OCI-LY1 (cell line): ENCODE measurements at regions not wholly inside any gene's neighbourhood (a gene's known extent, or its start where the extent isn't known, plus 50 kb on each side); places are given as distances from the start of the nearest gene placed in this dataset.
"Not testable (repeated sequence)": the region's sequence is repeated elsewhere in the genome, so short reads cannot be mapped to it uniquely, and the experiment has no call there.

ENCODE experiments used
- CTCF ChIP-seq: fragments of 200-600 bp; sonication (generic), shearing (Covaris generic); IDR thresholded peaks from 2 replicates; pipeline ENCODE4 v1.5.1; 2017; ENCODE audit warnings: mild to moderate bottlenecking, antibody characterized with exemption, low read length, moderate library complexity, mixed read lengths
- EZH2 ChIP-seq: fragments of 200-600 bp; sonication (generic), shearing (Covaris generic); IDR thresholded peaks from 2 replicates; pipeline ENCODE4 v1.8.0; 2017; ENCODE audit warnings: borderline replicate concordance, mixed run types, mild to moderate bottlenecking, antibody characterized with exemption, low read length, moderate library complexity, mixed read lengths

- not testable (repeated sequence) for TF ChIP-seq EZH2, CTCF
These were observed 290.7 kb downstream of the CCDC74A start for GRCh38 chr2:131818267-131818973.
